ENCODE measurements at regions not wholly inside any gene's neighbourhood (a gene's known extent, or its start where the extent isn't known, plus 50 kb on each side); places are given as distances from the start of the nearest gene placed in this dataset.

DNA sequence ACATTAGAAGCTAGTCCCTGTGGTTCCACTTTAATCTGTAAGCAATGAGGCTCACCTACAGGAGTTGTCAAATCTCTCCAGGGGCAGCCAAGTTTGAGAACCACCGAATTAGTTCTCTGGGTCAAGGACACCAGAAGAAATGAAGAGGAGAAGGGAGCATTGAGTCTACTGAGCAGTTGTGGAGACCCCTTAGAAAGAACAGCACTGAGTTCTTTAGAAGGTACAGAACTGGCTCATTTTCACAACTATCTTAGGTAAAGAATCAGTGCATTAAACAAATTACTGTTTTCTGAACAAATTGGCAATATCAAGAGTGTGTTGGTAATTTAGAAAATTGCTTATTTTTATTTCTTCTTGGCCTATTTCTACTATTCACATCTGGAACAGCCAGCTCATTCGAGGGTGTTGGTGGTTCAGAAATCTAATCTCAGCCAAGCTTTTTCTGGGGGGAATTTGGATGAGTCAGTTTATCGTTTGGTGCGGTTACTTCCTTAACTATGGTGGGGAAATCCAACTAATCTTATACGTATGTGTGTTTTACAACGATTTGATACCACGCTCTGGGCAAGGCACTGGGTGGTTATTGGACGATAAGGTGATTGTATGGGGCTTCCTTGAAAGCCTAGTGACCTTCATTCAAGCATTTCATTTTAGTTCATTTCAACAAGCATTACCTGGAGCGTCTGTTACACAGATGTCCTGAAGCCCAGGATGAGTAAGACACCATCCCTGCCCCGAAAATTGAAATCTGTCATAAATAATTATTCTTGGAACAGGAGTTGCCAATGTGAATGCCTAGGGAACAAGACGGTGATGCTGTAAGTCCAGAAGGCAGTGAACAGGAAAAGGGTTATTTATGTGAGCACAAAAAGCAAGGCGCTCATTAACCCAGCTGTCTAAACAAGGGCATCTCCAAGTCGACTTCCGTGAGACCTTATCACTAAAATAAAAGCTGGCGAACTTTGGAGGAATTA, 52.0 kb upstream of the TMPRSS2 start:
- no peak for DNase-seq

DNA sequence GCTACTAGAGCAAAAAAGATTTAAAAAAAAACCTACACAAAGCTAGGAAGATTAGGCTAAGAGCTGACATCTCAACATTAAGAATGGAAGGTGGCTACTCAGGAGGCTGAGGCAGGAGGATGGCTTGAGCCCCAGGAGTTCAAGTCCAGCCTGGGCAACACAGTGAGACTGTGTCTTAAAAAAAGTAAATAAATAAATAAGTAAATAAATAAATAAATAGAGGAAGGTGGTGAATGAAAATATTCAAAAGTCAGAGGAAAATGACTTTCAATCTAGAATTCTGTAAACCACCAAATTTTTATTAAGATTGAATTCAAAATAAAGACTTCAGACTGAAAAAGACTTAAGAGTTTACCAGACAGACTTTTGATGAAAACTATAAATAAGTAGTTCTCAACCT, 50.9 kb upstream of the TMPRSS2 start:
- DNase-seq: no peak

DNA sequence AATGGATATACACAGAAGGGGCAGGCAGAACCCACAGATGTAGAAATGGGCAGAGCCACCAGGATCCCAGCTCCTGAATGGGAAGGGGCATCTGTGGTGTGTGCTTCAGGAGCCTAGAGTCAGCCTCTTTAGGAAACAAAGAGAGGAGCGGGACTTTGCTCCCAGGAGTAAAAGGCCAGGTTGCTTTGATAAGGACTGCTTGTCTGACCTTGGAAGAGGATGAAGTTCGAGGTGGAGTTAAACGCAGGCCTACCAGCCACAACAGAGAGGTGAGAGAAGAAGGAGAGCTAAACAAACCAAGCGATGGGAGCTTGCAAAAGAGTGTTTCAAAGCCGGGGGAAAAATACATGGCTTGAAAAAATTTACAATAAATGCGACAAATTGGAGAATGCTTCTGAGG, 49.9 kb upstream of the TMPRSS2 start:
- DNase-seq: no peak
